HPDE6-E6E7 (cell line): ENCODE measurements at regions not wholly inside any gene's neighbourhood (a gene's known extent, or its start where the extent isn't known, plus 50 kb on each side); places are given as distances from the start of the nearest gene placed in this dataset.

ENCODE experiments used
- DNase-seq: peaks from one replicate; pipeline ENCODE4 v3.0.0; 2011; ENCODE audit warnings: missing footprints; ENCODE audit errors: extremely low spot score

DNA sequence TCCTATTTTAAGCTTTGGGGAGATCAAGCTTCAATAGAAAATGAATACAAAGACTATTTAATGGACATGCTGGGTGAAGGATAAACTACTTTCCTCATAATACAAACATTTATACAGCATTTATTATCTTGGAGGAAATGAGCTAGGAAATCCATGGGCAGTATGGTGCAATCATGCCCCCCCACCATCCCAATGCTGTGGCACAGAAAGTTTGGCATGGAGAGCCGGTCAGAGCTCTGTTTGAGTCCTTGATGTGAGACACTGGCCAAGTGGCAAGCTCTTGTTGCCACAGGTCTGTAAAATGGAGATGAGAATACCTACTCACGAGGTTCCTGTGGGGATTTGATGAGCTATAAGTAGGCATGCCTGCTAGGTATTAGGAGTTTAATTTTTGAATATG is 120.6 kb downstream of the MAB21L3 start:
- DNase-seq: no peak

DNA sequence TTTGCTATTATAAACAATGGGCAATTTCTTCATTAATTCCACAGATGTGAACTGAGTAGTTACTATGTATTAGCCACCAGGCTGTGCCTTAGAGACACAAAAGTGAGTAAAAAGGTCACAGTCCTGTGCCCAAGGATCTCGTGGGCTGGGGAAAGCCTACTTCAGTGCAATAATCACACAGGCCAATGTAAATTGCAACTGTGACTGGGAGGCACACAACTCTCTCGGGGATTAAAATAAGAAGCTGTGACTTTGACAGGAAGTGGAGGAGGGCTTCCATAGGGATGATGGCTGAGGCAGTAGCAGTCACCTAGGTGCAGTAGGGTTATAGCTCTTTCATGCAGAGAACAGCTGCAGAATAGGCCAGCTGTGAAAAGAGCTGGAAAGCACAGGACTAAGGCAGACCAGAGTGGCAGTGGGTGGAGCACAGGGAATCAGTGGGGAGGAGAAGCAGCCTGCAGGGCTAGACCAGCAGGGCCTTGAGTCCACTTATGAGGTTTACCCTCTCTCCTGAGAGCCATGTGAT is 121.9 kb downstream of the MAB21L3 start:
- DNase-seq: no peak

DNA sequence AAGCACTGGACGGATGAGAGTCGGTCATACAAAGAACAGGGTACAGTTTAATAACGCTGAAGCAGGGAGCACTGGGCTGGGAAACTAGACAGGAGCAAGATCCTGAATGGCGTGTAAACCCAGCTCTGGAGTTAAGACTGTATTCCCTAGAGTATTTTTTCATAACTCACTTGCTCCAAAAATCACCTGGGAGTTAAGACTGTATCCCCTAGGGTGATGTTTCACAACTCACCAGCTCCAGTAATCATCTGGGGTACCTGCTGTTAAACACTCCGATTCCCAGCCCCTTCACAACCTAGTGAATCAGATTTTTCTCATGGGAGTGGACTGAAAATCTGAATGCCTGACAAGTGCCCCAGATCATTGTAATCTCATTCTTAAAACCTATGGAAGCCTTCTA is 123.2 kb downstream of the MAB21L3 start:
- no peak for DNase-seq

DNA sequence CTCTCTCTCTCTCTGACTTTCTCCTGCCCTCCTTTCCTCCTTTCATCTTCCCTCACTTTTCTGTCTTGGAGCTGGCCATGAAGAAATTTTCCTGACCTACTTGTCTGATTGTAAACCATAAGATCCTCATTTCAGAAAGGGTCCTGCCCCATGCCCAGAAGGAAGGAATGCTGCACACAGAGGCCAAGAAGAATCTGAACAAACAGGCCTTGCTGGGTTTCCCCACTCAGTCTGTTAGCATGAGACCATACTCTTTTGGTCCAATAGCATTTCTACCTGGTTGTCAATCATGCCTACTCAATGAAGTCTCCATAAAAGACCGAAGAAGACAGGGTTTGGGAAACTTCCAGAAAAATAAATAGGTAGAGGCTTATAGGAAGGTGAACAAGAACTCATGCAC is 128.7 kb downstream of the MAB21L3 start:
- no peak for DNase-seq

DNA sequence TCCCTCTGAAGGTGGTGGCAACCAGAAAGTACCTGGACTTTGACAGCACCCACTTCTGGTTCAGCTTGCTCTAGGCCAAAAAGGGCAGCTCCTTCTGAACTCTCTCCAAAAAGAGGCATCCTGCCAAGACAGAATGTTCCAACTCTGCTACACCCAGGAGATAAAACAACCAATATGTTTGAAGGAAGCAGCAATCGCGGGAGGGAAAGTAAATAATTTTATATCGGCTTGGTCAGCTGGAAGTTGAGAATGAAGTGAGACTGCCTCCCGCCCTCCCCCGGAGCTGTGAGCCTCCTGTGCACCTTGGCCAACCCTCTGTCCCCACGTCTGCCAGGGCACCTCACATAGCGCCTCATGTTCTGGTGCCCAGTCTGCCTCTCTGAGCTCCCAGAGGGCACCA is 130.3 kb upstream of the ATP1A1 start:
- DNase-seq: no peak

DNA sequence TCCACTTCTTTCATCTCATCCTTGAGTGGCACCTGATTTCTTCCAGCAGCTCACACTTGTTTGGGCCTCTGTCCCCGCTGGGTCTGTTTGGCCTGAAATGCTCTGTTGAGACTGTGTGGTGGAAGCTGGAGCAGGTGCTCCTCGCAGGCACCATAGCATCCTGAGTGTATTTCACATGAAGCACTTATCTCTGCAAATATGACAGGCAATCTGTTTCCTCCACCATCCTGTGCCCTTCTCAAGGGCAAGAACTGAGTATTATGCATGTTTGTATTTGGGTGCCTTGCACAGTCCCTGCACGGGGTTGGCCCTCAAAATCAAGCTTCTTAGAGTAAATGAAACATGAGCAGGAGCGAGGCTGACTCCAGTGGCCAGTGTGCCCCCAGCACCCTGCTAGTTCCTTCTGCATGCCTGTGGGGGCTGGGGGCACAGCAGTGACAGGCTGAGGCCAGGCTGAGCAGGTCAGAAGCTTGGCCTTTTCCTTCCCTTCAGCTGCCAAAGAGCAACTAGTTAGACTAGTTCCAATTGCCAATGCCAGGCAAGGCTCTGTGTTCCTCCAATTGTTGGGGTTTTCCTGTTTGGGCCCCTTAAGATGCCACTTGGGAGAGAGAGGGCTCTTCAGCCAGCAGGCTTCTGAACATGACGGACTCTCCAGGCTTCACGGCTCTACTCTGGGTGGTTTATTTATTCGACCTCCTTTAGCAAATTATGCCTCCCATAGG is 129.6 kb upstream of the ATP1A1 start:
- no peak for DNase-seq

DNA sequence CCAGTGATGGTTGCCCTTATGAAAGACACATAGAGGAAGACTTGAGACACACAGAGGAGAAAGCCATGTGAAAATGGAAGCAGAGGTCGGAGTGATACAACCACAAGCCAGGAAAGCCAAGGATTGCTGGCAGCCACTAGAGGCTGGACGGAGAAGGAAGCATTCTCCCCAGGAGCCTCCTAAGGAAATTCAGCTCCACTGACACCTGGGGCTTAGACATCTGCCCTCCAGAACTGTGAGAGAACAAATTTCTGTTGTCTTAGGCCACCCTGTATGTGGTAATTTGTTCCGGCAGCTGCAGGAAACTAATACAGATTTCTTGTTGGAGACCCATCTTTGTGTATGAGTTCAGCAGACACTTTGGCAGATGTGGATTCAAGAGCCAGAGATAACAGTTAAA is 126.9 kb upstream of the ATP1A1 start:
- no peak for DNase-seq

DNA sequence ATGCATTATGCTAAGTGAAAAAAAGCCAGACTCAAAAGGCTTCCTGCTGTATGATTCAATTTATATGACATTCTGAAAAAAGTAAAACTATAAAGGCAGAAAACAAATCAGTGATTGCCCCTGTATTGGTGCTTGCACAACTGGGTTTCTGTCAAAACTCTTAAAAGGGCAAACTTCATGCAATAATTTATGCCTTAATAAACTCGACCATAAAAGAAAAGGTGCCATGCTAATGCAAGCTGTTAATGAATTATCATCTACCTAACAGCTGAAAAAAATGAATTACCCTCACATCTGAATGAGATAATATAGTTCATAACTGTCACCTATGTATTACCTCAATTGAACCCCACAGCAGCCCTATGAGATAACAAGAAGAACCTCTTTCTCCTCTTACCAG is 120.8 kb upstream of the ATP1A1 start:
- no peak for DNase-seq

DNA sequence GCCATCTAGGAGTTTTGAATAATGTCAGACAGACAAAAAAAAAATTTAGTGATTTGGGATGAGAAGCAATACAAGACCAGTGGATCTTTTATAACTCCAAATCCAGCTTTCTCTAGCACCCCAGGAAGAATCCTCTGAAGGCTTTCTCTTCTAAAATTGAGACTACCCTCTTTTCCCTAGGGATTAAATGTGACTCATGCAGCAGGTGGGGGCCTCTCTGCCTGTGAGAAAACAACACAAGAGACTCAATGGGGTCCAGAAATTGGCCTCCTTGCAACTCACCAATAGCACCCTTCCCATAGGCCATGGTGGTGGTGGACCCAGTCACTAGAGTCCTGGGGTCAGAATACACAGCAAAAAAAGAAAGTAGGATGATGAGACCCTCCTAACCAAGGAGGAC is 120.3 kb upstream of the ATP1A1 start:
- no peak for DNase-seq

DNA sequence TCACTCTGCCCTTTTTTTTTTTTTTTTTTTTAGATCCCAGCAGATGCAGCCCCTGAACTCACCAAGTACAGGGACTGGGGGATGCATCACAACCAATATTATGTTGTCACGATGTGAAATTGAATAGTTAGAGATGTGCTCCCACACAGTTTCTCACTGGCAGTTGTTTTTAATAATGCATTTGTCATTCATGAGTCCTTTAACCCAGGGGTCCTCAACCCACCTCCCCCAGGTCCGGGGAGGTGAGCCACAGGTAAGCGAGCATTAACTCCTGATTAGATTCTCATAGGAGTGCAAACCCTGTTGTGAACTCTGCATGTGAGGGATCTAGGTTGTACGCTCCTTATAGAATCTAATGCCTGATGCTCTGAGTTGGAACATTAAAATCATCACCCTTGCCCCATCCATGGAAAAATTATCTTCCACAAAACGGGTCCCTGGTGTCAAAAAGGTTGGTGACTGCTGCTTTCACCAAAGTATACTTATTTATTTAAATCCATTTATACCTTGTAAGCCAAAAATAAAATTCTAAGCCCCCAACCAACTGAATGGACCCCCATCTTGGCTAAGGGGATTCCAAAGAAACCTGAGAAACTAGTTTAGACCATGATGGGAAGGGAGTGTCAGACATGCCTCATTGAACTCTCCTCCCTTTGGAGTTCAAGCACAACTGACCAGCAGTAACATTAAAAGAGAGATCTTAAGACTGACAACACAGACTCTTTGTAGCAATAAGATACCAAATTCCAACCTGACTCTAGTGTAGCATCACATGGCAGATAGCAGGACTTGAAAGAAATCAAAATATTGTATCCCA is 119.3 kb upstream of the ATP1A1 start:
- no peak for DNase-seq

DNA sequence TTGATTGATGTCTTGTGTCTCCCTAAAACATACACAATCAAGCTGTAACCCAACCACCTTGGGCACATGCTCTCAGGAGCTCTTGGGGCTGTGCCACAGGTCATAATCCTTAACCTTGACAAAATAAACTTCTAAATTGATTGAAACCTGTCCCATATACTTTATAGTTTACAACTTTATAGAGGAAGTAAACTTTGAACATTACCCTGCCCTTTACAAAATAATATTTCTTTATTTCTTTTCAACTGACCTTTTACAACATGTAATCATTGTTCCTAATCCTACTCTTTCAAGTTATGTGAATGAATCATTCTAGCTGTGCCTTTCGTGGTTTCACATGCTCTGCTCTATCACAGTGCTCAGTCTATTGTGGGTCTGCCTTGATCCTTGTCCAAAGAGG is 118.3 kb upstream of the ATP1A1 start:
- peak; percentile 17 for DNase-seq

DNA sequence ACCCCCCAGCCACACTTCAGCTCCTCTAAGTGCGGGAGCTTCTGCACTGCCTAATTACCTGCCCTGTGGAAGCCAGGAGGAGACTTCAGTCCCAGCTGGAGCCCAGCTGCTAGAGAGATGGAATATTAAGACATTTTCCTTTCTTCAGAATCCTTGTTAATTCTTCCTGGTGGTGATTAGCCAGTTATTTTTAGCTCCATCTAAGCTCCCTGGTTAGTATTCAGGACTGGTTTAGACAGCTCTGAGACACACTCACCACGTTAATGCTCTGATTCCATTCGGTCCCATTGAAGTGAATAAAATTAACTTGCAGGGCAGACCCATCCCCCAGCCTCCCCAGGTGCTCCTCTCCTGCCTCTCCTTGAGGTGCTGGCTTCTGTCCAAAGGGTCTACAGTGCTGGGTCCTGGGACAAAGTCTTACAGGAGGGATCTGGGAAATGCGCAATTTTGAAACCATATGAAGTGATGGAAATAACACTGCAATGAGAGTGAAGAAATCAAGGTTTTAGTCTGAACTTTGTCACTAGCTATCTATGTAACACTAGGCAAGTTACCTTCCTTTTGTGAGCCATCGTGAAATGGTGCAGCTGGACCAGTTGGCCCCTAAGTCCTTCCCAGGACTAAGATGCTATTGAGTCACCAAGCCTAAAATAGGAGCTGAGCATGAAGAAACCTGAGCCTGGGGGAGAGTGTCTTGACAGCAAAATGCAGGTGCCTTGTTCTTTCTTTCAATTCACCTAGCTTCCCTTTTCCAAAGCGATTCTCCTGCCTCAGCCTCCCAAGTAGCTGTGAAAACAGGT is 117.4 kb upstream of the ATP1A1 start:
- no peak for DNase-seq

DNA sequence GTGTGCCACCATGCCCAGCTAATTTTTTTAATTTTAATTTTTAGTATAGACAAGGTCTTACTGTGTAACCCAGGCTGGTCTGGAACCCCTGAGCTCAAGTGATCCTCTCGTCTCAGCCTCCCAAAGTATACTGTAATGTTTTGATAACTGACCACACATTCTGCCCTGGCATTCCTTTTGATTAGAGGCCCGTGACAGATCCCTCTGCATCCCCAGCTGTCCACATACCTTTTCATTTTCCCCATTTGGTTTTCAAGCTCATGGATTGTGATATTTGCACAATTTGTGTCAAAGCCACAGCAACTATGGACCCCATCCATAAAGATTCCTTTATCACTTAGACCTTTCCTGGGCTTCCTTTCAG is 116.8 kb upstream of the ATP1A1 start:
- DNase-seq: no peak

DNA sequence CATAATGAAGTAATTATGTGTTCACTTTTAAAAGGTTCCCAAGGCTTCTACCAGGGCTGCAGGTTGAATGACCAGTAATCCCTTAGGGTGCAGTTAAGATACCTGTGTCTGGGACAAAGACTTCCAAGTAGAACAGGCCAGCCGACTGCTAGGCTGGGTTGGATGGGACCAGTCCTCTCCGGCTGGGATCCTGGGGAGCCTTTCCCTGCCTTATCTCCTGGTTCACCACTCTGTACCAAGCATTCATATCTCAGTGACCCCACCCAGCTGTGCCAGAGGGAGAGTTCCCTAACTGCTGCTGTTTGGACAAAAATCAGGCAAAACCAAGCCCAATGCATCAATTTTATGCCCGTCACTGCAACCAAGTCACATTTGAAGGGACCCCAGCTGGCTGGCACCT is 116.2 kb upstream of the ATP1A1 start:
- DNase-seq: no peak

DNA sequence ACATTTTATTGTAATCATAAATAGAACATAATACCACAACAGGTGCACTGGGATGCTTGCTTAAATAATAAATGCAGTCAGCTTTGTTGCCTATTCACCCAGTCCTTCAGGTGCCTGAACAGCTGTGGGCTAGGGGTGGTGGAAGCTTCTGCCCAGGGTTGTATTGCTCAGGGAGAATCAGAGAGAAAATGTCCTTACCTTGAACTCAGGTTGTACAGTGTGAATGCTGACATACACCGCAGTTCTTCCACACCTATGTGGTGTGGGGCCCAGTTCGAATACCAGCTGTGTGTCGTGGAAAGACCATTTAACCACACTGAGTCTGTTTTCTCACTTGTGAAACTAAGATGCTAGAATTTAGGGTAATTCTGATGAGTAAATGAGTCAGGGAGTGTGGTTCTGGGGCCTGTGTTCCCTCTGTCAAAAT is 115.7 kb upstream of the ATP1A1 start:
- no peak for DNase-seq

DNA sequence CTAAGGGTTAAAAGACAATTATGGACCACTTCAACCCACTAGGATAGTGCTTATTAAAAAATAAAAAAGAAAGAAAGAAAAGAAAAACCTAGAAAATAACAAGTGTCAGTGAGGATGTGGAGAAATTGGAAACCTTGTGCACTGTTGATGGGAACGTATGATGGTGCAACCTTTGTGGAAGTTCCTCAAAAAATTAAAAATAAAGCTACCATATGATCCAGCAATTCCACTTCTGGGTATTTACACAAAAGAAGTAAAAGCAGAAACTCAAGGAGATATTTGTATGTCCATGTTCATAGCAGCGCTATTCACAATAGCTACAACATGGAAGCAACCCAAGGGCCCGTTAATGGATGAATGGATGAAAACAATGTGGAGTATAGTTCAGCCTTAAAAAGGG is 115.2 kb upstream of the ATP1A1 start:
- no peak for DNase-seq

DNA sequence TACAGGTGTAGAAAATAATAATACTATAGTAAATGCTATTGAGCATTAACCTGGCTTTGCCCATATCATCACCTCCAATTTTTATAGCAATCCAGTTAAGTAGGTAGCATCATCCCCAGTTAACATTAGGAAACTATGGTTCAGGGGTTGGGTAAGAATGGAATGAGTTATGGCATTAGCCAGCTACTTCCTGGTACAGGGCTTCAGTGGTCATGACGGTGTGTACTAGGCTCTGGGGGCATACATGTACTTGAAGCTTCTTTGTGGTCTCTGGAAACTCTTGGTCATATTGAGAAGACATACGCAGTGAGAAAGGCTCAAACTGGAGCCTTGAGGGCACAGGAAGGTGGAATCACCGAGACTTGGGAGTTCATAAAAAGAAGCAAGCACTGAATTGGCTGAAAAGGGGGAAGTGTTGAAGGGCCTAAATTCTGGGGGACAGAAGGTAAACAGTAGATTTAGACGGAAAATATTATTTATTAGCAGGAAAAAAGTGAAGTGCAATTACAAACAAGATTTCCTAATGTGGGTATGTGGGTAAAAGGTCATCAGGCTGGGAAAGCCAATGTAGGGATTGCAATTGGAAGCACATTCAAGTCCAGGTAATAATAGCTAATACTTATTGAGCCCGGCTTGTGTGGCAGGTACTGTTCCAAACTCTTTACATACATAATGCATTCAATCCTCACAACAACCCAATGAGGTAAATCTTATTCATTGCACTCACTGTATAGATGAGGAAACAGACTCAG is 114.2 kb upstream of the ATP1A1 start:
- DNase-seq: no peak

DNA sequence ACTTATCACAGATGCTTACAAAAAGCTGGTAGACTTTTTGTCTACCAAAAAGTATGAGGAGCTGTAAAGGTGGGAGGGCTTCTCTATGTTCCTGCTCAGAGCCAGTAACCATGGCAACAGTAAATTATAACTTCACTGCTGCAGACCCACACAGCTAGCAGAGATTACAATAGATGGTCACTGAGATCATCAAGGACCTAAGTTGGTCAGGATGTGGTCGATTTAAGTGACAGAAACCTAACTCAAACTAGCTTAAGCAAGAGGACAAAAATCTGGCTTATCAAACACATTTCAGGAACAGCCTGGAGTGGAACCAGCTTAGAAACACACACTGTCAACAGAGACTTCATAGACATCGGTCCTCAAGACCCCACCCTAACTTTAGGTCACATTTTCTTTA is 113.4 kb upstream of the ATP1A1 start:
- DNase-seq: no peak

DNA sequence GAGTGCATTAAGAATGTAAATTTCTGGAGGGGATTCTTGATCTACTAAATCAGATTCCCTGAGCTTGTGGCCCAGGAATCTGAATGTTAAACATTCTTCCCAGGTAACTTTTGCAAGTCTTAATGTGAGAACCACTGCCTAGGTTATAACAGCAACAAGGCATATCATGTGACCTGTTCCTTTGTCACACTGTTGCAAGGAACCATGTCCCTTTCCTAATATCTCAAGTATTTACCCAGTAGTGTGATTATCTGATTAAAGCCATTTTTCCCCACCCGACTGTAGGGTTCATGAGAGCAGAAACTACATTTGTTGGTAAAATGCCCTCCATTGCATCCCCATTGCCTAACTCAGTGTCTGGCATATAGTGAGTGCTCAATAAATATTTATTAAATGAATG is 112.9 kb upstream of the ATP1A1 start:
- no peak for DNase-seq

DNA sequence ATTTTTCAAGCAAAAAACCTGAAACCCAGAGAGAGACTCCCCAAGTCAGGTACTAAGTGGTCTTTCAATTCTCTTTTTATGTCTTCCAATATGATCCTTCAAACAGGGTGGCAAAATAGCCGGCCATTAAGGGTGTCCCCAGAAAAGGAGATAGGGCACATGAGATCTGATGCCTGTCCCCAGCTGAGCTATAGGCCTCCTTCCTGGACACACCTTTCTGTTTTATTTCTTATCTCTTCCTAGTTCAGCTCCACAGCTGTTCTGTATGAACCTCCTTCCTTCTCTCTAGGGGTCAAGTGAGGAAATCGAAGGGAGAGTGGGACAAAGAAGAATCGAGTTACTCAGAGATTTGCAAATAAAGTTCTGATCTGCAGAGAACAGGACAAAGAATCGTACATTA is 112.4 kb upstream of the ATP1A1 start:
- no peak for DNase-seq

DNA sequence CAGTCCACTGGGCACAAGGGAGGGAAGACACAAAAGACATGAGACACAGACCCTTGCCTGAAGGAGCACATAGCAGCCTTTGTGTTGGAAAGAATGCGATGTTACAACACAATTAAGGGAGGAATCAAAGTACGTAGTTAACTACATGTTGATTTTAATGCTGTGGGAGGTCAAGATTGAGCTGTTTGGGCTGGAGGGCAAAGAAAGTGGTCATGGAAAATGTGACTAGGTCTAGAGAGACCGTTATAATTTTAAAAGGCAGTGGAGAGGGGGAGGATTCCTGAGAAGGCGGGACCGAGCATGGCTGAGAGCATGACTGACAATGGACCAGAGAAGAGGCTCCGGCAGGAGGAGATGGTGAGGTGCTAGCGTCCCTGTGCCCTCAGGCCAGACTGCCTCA is 111.8 kb upstream of the ATP1A1 start:
- DNase-seq: no peak
